22Rv1 (cell line): ENCODE measurements at regions not wholly inside any gene's neighbourhood (a gene's known extent, or its start where the extent isn't known, plus 50 kb on each side); places are given as distances from the start of the nearest gene placed in this dataset.

Experiments
- ZFX ChIP-seq: fragments of 450-650 bp; IDR thresholded peaks from 2 replicates; pipeline ENCODE4 v1.6.1; 2017; ENCODE audit warnings: antibody characterized with exemption, borderline replicate concordance
- TF ChIP-seq, protein P1 (sequence below): fragments of 450-650 bp; IDR thresholded peaks from 2 replicates; pipeline ENCODE4 v1.5.1; 2017; ENCODE audit warnings: mild to moderate bottlenecking

GRCh38 chr9:126084008-126084407 lies 242.6 kb upstream of the MVB12B start:
- TF ChIP-seq, protein P1, sequence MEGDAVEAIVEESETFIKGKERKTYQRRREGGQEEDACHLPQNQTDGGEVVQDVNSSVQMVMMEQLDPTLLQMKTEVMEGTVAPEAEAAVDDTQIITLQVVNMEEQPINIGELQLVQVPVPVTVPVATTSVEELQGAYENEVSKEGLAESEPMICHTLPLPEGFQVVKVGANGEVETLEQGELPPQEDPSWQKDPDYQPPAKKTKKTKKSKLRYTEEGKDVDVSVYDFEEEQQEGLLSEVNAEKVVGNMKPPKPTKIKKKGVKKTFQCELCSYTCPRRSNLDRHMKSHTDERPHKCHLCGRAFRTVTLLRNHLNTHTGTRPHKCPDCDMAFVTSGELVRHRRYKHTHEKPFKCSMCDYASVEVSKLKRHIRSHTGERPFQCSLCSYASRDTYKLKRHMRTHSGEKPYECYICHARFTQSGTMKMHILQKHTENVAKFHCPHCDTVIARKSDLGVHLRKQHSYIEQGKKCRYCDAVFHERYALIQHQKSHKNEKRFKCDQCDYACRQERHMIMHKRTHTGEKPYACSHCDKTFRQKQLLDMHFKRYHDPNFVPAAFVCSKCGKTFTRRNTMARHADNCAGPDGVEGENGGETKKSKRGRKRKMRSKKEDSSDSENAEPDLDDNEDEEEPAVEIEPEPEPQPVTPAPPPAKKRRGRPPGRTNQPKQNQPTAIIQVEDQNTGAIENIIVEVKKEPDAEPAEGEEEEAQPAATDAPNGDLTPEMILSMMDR = no peak
- TF ChIP-seq ZFX = no peak
